ENCODE measurements at regions not wholly inside any gene's neighbourhood (a gene's known extent, or its start where the extent isn't known, plus 50 kb on each side); places are given as distances from the start of the nearest gene placed in this dataset.
"Not testable (repeated sequence)": the region's sequence is repeated elsewhere in the genome, so short reads cannot be mapped to it uniquely, and the experiment has no call there.

DNA sequence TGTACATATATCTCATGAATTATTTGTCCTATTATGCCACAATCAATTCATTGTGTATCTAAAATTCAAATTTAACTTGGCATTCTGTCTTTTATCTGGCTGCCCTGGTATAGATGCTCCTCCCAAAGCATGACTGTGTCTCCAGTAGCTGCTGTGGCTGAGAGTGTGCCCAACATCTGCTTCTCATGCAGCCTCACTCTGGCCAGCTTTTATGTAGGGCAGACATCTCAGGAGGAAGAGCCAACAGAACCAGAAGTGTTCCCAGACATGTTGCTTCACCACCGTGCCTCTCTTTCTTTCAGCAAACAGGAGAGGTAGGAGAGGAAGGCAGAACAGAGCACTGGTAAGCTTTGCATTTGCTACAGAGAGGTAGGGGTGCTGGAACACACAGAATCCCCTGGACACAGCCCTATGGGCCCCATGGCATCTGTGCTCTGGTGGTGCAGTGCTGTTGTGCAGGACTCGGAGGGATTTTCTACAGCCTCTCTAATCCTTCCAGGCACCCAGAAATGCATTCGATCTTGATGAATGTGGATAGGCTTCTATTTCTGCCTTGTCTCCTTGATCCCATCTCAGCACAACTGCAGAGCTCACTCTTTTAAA, 637.1 kb downstream of the UTRN start:
- H3K27ac ChIP-seq: no peak overlapping the region
- no peak for TF ChIP-seq CTCF (conservative IDR thresholded peaks at IDR 0.05)
- no peak for TF ChIP-seq ZFX (IDR thresholded peaks at IDR 0.05)

GRCh38 chr6:144922771-144923490, 637.8 kb downstream of the UTRN start:
- not testable (repeated sequence) for H3K27ac ChIP-seq

GRCh38 chr6:144923491-144923787, 638.3 kb downstream of the UTRN start:
- not testable (repeated sequence) for H3K27ac ChIP-seq

GRCh38 chr6:144928847-144929246, 643.7 kb downstream of the UTRN start:
- no peak for TF ChIP-seq CTCF (conservative IDR thresholded peaks at IDR 0.05)
- TF ChIP-seq ZFX (IDR thresholded peaks at IDR 0.05): no peak
- H3K27ac ChIP-seq: no peak overlapping the region

DNA sequence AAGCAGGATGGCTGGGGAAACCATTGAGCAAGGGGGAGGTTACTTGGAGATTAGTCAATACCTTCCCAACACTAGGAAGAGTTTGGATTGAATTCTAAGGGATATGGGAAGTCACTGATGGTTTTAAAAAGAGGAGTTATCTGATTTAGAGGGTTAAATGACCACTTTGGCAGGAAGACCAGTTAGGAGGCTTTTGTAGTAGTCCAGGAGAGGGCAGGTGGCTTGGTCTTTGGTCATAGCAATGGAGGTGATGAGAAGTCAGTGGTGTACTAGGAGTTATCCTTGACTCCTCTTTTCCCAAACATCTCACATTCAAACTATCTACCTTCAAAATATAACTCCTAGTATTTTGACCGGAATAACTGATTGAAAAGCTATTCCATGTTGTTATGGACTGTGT, 644.1 kb downstream of the UTRN start:
- no peak for TF ChIP-seq CTCF (conservative IDR thresholded peaks at IDR 0.05)
- no peak for TF ChIP-seq ZFX (IDR thresholded peaks at IDR 0.05)
- no peak overlapping the region for H3K27ac ChIP-seq

DNA sequence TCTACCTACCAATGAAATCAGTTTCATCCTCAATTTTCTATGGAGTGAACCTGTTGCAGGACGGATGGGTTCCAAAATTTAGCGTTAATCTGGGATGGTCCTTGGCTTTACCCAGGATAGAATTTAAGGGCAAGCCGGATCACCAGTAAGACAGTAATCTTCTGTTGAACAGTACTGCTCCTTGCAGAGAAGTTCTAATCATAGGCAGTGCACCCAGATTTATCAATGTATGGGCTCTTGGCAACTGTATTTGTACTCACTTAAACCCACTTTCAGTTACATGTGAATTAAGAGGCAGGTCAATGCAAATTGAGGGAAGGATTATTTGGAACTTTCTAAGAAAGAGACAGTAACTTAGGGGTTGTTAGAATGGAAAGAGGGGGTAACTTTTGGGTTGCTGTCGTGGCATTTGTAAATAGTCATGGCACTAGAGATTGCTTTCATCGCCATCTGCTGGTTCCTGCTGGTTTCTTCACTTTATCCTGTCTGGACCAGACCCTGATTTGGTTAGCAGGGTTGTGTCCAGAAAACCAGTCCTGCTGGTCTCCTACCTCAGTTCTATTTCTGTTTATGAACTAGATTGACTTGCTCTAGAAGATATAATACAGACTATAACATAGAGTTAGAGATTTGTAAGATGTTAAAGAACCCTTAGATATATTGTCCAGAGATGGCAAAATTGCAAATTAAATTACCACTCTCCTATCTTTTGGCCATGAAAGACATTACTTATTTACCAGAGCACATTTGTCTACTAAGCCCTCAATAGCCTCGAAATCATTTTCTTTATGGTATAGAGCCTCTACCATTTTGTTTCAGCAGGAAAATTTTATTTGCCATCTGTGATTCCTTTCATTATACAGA, 646.3 kb downstream of the UTRN start:
- H3K27ac ChIP-seq: no peak overlapping the region
- TF ChIP-seq ZFX (IDR thresholded peaks at IDR 0.05) (no peak), CTCF (conservative IDR thresholded peaks at IDR 0.05) (peak; percentile 83)

DNA sequence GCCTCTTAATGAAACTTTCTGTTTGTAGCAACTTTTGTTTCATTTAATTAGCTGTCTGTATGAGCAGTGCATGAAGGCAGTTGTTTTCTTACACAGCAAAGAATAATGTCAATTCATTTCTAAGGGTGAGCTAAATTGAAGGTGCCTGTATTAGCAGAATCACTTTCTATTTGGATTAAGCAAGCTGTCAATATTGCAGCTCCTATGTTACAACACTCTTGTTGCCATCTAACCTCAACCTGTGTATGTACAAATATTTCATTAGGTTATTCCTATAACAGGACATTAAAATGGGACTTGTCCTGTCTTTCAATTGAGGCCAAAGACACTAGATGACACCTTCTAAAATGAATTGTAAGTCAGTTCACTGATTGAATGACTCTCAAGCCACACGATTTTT, 647.5 kb downstream of the UTRN start:
- no peak for TF ChIP-seq ZFX (IDR thresholded peaks at IDR 0.05)
- no peak for TF ChIP-seq CTCF (conservative IDR thresholded peaks at IDR 0.05)
- H3K27ac ChIP-seq: no peak overlapping the region

DNA sequence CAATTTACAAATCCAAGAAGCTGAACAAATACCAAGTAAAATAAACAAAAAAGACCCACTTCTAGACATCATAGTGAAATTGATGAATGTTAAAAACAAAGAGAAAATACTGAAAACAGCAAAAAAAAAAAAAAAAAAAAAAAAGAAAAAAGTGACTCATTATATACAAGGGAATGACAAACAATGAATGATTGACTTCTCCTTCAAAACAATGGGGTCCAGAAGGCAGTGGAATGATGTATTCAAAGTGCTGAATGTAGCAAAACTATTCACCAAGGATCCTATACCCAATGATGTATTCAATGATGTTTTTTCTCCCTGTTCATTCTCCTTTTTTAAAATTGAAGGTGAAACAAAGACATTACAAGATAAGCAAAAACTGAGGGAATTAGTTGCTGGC, 650.0 kb downstream of the UTRN start:
- H3K27ac ChIP-seq: no peak overlapping the region
- no peak for TF ChIP-seq CTCF (conservative IDR thresholded peaks at IDR 0.05)
- TF ChIP-seq ZFX (IDR thresholded peaks at IDR 0.05): no peak

Measured in C4-2B (cell line).